OCI-M1 (cell line): ENCODE measurements at regions not wholly inside any gene's neighbourhood (a gene's known extent, or its start where the extent isn't known, plus 50 kb on each side); places are given as distances from the start of the nearest gene placed in this dataset.
A peak's percentile ranks its signal among the peaks of the same experiment; 100 is the strongest.
"Not testable (repeated sequence)": the region's sequence is repeated elsewhere in the genome, so short reads cannot be mapped to it uniquely, and the experiment has no call there.

Source experiments
- DNase-seq: peaks from one replicate; lab custom pipeline; 2025; lab: John Stamatoyannopoulos, UW

- DNase-seq, result no peak
Measured at GRCh38 chr4:1561286-1561990, 122.7 kb downstream of the FAM53A start.

DNA sequence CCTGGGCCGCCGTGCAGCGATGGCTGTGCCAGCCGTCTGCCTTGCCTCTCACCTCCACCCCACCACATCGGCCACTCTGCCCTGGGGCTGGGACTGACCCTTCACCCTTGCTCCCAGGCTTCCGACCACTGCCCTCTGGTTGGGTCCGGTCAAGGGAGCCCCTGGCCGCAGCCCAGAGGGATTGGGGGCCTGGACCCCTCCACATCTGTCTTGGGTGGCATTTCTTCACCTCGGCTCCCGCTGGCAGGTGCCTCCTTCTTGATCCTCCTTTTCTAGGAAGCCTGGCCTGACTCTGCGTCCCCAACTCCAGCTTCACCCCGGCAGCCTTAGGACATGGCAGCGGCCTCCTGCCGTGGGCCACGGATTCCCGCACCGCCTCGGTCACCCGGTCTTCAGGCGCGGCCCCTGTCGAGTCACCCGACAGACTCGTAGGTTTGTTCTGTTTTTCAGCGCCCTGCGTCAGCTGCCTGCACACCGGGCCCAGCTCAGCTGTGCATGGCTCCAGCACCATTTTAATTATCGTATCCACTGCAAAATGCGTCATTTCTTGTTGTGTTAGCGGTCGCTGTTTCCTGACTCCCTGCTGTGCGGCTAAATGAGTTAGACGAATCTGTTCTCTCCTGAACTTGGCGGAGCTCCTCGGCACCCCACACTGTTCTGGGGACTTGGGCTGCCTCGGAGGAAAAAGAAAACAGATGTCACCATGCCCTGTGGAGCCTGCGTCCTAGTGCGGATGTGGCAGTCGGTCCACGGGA, 124.0 kb downstream of the FAM53A start:
- DNase-seq, result no peak

DNA sequence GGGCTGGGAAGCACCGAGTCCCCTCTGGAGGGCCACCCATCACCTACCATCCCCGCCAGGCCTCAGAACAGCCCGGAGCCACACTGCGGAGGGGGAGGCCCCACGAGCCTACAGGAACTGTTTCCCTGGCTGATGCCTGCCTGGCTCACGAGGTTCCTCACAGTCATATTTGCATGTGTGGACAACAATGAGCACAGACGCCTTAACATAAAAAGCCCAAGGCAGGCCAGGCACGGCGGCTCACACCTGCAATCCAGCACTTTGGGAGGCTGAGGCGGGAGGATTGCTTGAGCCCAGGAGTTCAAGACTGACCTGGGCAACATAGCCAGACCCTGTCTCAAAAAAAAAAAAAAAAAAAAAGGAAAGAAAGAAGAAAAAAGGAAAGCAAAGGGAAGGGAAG, 125.9 kb downstream of the FAM53A start:
- no peak for DNase-seq

DNA sequence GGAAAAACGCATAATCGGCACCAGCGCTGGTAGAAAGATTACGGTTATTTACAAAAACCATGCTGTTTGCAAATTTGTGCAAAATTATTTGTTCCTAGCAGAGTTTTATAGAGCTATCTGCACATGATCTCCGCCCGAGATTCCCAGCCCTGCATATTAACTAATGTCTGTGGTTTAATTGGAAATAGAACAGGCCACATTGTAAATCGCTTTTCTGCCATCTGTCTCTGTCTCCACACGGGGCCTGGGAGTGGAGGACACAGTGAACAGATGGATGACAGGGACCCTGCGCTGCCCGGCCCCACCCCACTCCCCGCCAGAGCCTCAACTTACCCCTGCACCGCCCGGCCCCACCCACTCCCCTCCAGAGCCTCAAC, 126.9 kb downstream of the FAM53A start:
- no peak for DNase-seq

GRCh38 chr4:1556541-1557220, 127.4 kb downstream of the FAM53A start:
- DNase-seq, result no peak

DNA sequence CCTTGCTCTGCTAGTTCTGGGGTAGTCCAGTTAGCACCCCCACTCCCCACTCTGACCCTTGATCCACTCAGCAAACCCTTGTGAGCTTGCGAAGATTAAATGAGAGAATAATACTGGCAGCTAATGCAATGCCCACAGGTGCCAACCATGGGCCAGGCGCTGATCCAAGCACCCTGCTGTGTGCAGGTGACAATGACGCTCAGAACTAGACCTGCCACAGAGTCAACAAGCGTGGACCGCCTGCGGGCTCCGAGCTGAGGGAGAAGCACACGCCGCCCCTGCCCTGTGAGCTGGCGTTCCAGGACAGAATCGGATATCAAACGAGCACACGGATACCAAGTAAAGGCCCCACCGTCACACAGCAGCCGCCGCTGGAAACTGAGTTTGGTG, 129.2 kb downstream of the FAM53A start:
- DNase-seq, result no peak

- DNase-seq, result no peak
Measured at GRCh38 chr4:1554246-1554875, 129.8 kb downstream of the FAM53A start.

DNA sequence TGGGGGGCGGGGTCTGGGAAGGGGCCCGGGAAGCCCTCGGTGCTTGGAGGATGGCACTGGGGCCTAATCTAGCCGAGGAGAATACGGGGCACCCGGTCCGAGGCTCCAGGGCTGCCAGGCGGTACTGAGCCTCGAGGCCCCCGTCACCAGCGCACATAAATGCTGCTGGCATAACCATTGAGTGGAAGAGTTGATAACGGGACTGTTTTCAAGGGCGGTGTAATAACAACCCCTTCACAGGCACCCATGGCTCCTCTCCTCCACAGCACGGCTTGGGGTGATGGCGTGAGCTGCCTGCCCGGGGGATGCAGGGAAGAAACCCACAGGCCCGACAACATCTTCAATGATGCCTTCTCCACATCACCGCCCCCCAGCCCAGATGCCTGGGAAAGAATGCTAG, 130.7 kb downstream of the FAM53A start:
- no peak for DNase-seq

DNA sequence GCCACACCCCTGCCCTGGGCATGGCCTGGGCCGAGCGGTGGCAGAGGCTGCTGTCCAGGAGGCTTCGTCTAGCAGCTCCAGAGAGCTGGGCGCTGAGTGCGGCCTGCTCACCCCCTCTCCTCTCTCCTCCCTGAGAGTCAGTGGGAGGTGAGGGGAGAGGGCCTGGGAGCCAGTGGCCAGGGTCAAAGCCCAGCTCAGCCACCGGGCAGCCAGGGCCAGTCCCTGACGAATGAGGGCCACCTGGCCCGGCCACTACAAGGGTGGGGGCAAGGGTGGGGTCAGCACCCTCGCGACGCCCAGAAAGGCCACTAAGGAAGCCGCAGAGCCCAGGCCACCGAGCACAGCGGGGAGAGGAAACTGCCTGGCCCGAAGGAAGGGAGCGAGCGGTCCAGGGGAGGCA, 131.7 kb downstream of the FAM53A start:
- no peak for DNase-seq

DNA sequence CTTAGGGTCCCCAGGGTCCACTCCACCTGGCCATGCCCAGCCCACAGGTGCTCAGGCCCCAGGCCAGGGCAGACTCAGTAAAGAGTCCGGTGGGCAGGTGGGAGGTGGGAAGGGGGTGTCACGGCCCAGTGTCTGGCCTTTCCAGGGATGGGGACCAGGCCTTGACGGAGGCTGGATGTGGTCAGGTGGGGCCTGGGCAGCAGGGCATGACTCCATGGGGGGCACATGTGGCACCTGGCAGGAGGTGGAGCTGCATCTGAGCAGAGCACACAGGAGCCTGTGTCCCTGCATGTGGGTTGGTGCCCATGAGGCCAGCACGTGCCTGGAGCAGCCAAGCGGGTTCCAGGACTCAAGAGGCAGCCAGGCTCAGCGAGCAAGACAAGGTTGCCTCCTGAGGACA, 132.9 kb downstream of the FAM53A start:
- no peak for DNase-seq

GRCh38 chr4:1550122-1551070, 133.7 kb downstream of the FAM53A start:
- DNase-seq, result no peak

- no peak for DNase-seq
Measured at GRCh38 chr4:1549638-1550035, 134.5 kb downstream of the FAM53A start.

GRCh38 chr4:1548827-1549637, 135.1 kb downstream of the FAM53A start:
- peak; percentile 53 for DNase-seq

GRCh38 chr4:1547856-1548826, 136.0 kb downstream of the FAM53A start:
- no peak for DNase-seq

- no peak for DNase-seq
Measured at GRCh38 chr4:1547131-1547855, 136.8 kb downstream of the FAM53A start.

DNA sequence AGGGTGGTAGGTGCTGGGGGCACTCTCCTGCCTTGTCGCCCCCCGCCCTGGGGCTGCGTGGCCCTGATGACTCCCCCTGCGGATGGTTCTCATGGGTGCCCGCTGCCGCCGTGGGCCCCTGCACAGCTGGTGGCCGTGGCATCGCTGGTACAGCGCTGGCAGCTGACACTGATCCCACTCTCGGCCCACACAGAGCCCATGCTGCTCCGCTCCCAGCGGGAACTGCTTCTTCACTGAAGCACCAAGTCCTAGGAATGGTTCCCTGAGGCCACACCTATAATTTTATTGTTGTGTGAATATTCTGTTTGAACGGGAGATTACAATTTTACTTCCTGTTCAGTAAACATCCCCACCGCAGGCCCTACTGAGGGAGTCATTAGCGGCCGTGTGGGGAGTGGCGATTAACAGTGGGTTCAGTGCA, 138.6 kb upstream of the NKX1-1 start:
- peak; percentile 34 for DNase-seq

- DNase-seq, result not testable (repeated sequence)
Measured at GRCh38 chr4:1544435-1544834, 138.2 kb upstream of the NKX1-1 start.

- DNase-seq, result no peak
Measured at GRCh38 chr4:1543976-1544375, 137.7 kb upstream of the NKX1-1 start.

DNA sequence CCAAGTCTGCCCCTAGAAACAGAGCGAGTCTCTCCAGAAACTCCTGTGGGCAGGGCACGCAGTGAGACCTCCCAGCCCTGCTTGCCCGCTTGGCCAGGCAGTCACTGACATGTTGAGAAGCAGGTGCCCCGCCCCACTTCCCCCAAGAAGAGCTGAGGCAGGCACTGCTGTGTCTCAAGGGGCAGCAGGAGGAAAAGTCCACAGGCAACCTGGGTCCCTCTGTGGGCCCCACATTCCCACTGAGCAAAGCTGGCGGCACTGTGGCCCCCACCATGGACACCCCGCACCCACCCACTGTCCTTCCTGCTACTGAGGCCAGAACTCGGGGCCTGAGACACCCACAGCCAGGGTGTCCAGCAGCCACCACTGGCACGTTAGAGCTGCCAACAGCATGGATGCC, 137.3 kb upstream of the NKX1-1 start:
- DNase-seq, result no peak
